Esophagus muscularis mucosa (tissue), 3 donors: ENCODE measurements at regions not wholly inside any gene's neighbourhood (a gene's known extent, or its start where the extent isn't known, plus 50 kb on each side); places are given as distances from the start of the nearest gene placed in this dataset.

Source experiments
- CTCF ChIP-seq, 3 experiments: fragments of 200-600 bp in 2 of 3; fragments of 450-650 bp in 1 of 3; sonication (generic) in 2 of 3; IDR thresholded peaks; one replicate each; pipeline ENCODE4 v1.5.1; 2017 to 2019; ENCODE audit warnings: antibody characterized with exemption in 3 of 3, mild to moderate bottlenecking in 2 of 3, moderate library complexity in 1 of 3
- POLR2A ChIP-seq: fragments of 450-650 bp; IDR thresholded peaks from one replicate; pipeline ENCODE4 v1.6.1; 2017; ENCODE audit warnings: antibody characterized with exemption, moderate library complexity, mild to moderate bottlenecking, low read depth
- POLR2AphosphoS5 ChIP-seq, 2 donors: sonication (generic); formaldehyde crosslinking; IDR thresholded peaks; one replicate each; pipeline ENCODE4 v1.6.1; 2017; ENCODE audit warnings: antibody characterized with exemption in 2 of 2

GRCh38 chr10:129416155-129416554 is 50.9 kb upstream of the MGMT start:
- no peak for TF ChIP-seq CTCF (IDR thresholded peaks at IDR 0.05)
- no peak for TF ChIP-seq POLR2AphosphoS5 (IDR thresholded peaks at IDR 0.05)
- no peak for TF ChIP-seq POLR2A
